ENCODE measurements at regions not wholly inside any gene's neighbourhood (a gene's known extent, or its start where the extent isn't known, plus 50 kb on each side); places are given as distances from the start of the nearest gene placed in this dataset.

- TF ChIP-seq MAX (IDR thresholded peaks at IDR 0.05): no peak
These were observed 363.0 kb downstream of the SHANK2 start (continued) for GRCh38 chr11:70889411-70889810.

GRCh38 chr11:70891844-70892380 is 360.5 kb downstream of the SHANK2 start:
- Histone ChIP-seq H3K9me3 (ENCODE audit: control insufficient read depth in 1 of 2, insufficient read depth in 1 of 2, low read depth in 1 of 2, low read length in 2 of 2) (0 out of 4 replicates have a peak, but pooled peaks cover 0 to under 1% of the 10 kb centered on the region in 2 experiments), H3K9ac (ENCODE audit: low read length) (no peak overlapping the region), H3K27me3 (ENCODE audit: insufficient read depth, low read length) (no peaks in the 10 kb centered on the region), H3K36me3 (ENCODE audit: control insufficient read depth in 1 of 2, insufficient read depth in 2 of 2, low read length in 2 of 2) (no peaks in the 10 kb centered on the region), H4K20me1 (ENCODE audit: insufficient read depth) (no peaks in the 10 kb centered on the region), H3K4me3 (replicated peaks in 1 of 2; ENCODE audit: low read depth in 1 of 2, low read length in 2 of 2) (no peak overlapping the region), H3K27ac (ENCODE audit: low read depth, low read length) (no peak overlapping the region), H3K4me1 (ENCODE audit: control insufficient read depth in 1 of 2, insufficient read depth in 2 of 2, low read length in 2 of 2) (no peaks in the 10 kb centered on the region), H3K79me2 (ENCODE audit: insufficient read depth, low read length) (no peaks in the 10 kb centered on the region), H3K9me2 (ENCODE audit: insufficient read depth) (no peaks in the 10 kb centered on the region), H2AFZ (ENCODE audit: low read depth, low read length, poor library complexity, severe bottlenecking) (no peak overlapping the region), H3K4me2 (ENCODE audit: low read length) (no peak overlapping the region)
- BruUV-seq (replicated peaks): no TSS peak
- intact Hi-C loops (cut with micrococcal nuclease): no loop called here
- TF ChIP-seq RAD21 (IDR thresholded peaks at IDR 0.05; ENCODE audit: low read depth) (no peak), EZH2 (IDR thresholded peaks at IDR 0.05) (no peak), SRF (IDR thresholded peaks at IDR 0.05; ENCODE audit: low read depth) (no peak)
- RAD21 ChIA-PET (ENCODE audit: low non-redundant PET in 1 of 2, low total read pairs in 2 of 2, uncharacterized antibody in 2 of 2, unreplicated experiment in 2 of 2): no interaction called here
- DNase-seq (ENCODE audit: low read depth, low spot score) (no peak), ATAC-seq (no peak)
- POLR2A ChIA-PET: no interaction called here
- CTCF ChIA-PET: no interaction called here

GRCh38 chr11:70892889-70893288 is 359.5 kb downstream of the SHANK2 start:
- H3K9me2 ChIP-seq (ENCODE audit: insufficient read depth): no peaks in the 10 kb centered on the region
- H3K4me3 ChIP-seq (replicated peaks in 1 of 2; ENCODE audit: low read depth in 1 of 2, low read length in 2 of 2): no peak overlapping the region
- H3K4me1 ChIP-seq (ENCODE audit: control insufficient read depth in 1 of 2, insufficient read depth in 2 of 2, low read length in 2 of 2): no peaks in the 10 kb centered on the region
- H3K27ac ChIP-seq (ENCODE audit: low read depth, low read length): no peak overlapping the region
- H2AFZ ChIP-seq (ENCODE audit: low read depth, low read length, poor library complexity, severe bottlenecking): no peak overlapping the region
- RAD21 ChIA-PET (ENCODE audit: low non-redundant PET in 1 of 2, low total read pairs in 2 of 2, uncharacterized antibody in 2 of 2, unreplicated experiment in 2 of 2): no interaction called here
- H3K79me2 ChIP-seq (ENCODE audit: insufficient read depth, low read length): no peaks in the 10 kb centered on the region
- H3K4me2 ChIP-seq (ENCODE audit: low read length): no peak overlapping the region
- no peaks in the 10 kb centered on the region for H4K20me1 ChIP-seq (ENCODE audit: insufficient read depth)
- no peaks in the 10 kb centered on the region for H3K36me3 ChIP-seq (ENCODE audit: control insufficient read depth in 1 of 2, insufficient read depth in 2 of 2, low read length in 2 of 2)
- POLR2A ChIA-PET: no interaction called here
- peaks cover 0 to 9% of the 10 kb centered on the region in 2 experiments; a peak in 1 of 4 replicates for H3K9me3 ChIP-seq (ENCODE audit: control insufficient read depth in 1 of 2, insufficient read depth in 1 of 2, low read depth in 1 of 2, low read length in 2 of 2)
- ATAC-seq (no peak), DNase-seq (ENCODE audit: low read depth, low spot score) (no peak)
- intact Hi-C loops (cut with micrococcal nuclease): no loop called here
- no peaks in the 10 kb centered on the region for H3K27me3 ChIP-seq (ENCODE audit: insufficient read depth, low read length)
- CTCF ChIA-PET: no interaction called here
- no TSS peak for BruUV-seq (replicated peaks)
- H3K9ac ChIP-seq (ENCODE audit: low read length): no peak overlapping the region
- TF ChIP-seq ELF1 (IDR thresholded peaks at IDR 0.05; ENCODE audit: borderline replicate concordance, low read depth) (no peak), CBX3 (IDR thresholded peaks at IDR 0.05; ENCODE audit: low read depth) (no peak), RAD21 (IDR thresholded peaks at IDR 0.05; ENCODE audit: low read depth) (no peak), TCF7L2 (IDR thresholded peaks at IDR 0.05; ENCODE audit: borderline replicate concordance, extremely low read depth, insufficient read depth, insufficient read length) (no peak), CTCF (IDR thresholded peaks at IDR 0.05 in 2 of 3, conservative IDR thresholded peaks at IDR 0.05 in 1 of 3; ENCODE audit: borderline replicate concordance in 1 of 3, insufficient read depth in 1 of 3, low read depth in 2 of 3, low read length in 2 of 3) (no peak), POLR2AphosphoS5 (IDR thresholded peaks at IDR 0.05; ENCODE audit: low read depth, low read length) (no peak), EZH2phosphoT487 (IDR thresholded peaks at IDR 0.05; ENCODE audit: borderline replicate concordance) (no peak), POLR2A (IDR thresholded peaks at IDR 0.05; ENCODE audit: borderline replicate concordance, extremely low read depth, insufficient read depth, insufficient read length) (no peak), FOSL1 (IDR thresholded peaks at IDR 0.05; ENCODE audit: low read depth) (no peak), SIN3A (IDR thresholded peaks at IDR 0.05; ENCODE audit: low read depth) (no peak), ZNF274 (IDR thresholded peaks at IDR 0.05; ENCODE audit: low read depth, low read length) (no peak), CEBPB (IDR thresholded peaks at IDR 0.05; ENCODE audit: low read depth) (no peak), ZBTB33 (IDR thresholded peaks at IDR 0.05; ENCODE audit: extremely low read depth, insufficient replicate concordance, low read length) (no peak)
